ENCODE measurements at regions not wholly inside any gene's neighbourhood (a gene's known extent, or its start where the extent isn't known, plus 50 kb on each side); places are given as distances from the start of the nearest gene placed in this dataset.

GRCh38 chr4:28092610-28093009 is 1232.0 kb downstream of the STIM2 start:
- no peaks in the 10 kb centered on the region for H3K36me3 ChIP-seq
- ATAC-seq: no peak
- DNase-seq: no peak
- no peaks in the 10 kb centered on the region for H3K4me1 ChIP-seq
- 18 to 29% methylated on average over 1 of the region's 1 CpG for WGBS, 2 donors
- no peak overlapping the region for H3K4me3 ChIP-seq
- no peaks in the 10 kb centered on the region for H3K27me3 ChIP-seq
- intact Hi-C loops (cut with DNase I): no loop called here
- H3K27ac ChIP-seq: no peak overlapping the region
- H3K9me3 ChIP-seq: no peaks in the 10 kb centered on the region
- FAIRE-seq: no peak
- no peak for TF ChIP-seq CTCF (IDR thresholded peaks at IDR 0.05)

- no peak overlapping the region for H3K27ac ChIP-seq
- H3K36me3 ChIP-seq: no peaks in the 10 kb centered on the region
- no peak for ATAC-seq
- no peak overlapping the region for H3K4me3 ChIP-seq
- H3K27me3 ChIP-seq: no peaks in the 10 kb centered on the region
- 9 to 12% methylated on average over 3 of the region's 3 CpGs for WGBS, 2 donors
- FAIRE-seq: no peak
- intact Hi-C loops (cut with DNase I): no loop called here
- TF ChIP-seq CTCF (IDR thresholded peaks at IDR 0.05): no peak
- no peaks in the 10 kb centered on the region for H3K4me1 ChIP-seq
- H3K9me3 ChIP-seq: no peaks in the 10 kb centered on the region
- DNase-seq: no peak
Observed at GRCh38 chr4:28093071-28093470, 1232.4 kb downstream of the STIM2 start.

- Histone ChIP-seq H3K36me3 (no peaks in the 10 kb centered on the region), H3K27ac (no peak overlapping the region), H3K9me3 (no peaks in the 10 kb centered on the region), H3K4me1 (no peaks in the 10 kb centered on the region), H3K27me3 (peaks cover 0 to 4% (median 0%) of the 10 kb centered on the region in 4 donors), H3K4me3 (no peak overlapping the region)
- ATAC-seq: no peak
- intact Hi-C loops (cut with DNase I): no loop called here
- WGBS, 2 donors: 27 to 43% methylated on average over 2 of the region's 2 CpGs
- DNase-seq: no peak
- TF ChIP-seq CTCF (IDR thresholded peaks at IDR 0.05): no peak
- FAIRE-seq: no peak
Observed at GRCh38 chr4:28101583-28101982, 1240.9 kb downstream of the STIM2 start.

- WGBS, 2 donors: 43 to 58% methylated on average over 2 of the region's 2 CpGs
- TF ChIP-seq CTCF (IDR thresholded peaks at IDR 0.05): no peak
- intact Hi-C loops (cut with DNase I): no loop called here
- no peaks in the 10 kb centered on the region for H3K27me3 ChIP-seq
- no peak overlapping the region for H3K27ac ChIP-seq
- no peaks in the 10 kb centered on the region for H3K4me1 ChIP-seq
- no peak for ATAC-seq
- no peak overlapping the region for H3K4me3 ChIP-seq
- H3K36me3 ChIP-seq: no peaks in the 10 kb centered on the region
- DNase-seq: no peak
- H3K9me3 ChIP-seq: no peaks in the 10 kb centered on the region
- no peak for FAIRE-seq
Observed at GRCh38 chr4:28105271-28105859, 1244.7 kb downstream of the STIM2 start.

- FAIRE-seq (no peak), DNase-seq (no peak), ATAC-seq (no peak)
- no peaks in the 10 kb centered on the region for H3K27me3 ChIP-seq
- H3K27ac ChIP-seq: no peak overlapping the region
- no peak for TF ChIP-seq CTCF (IDR thresholded peaks at IDR 0.05)
- no peaks in the 10 kb centered on the region for H3K9me3 ChIP-seq
- intact Hi-C loops (cut with DNase I): no loop called here
- H3K4me1 ChIP-seq: no peaks in the 10 kb centered on the region
- H3K36me3 ChIP-seq: no peaks in the 10 kb centered on the region
- H3K4me3 ChIP-seq: no peak overlapping the region
- WGBS, 2 donors: 50 to 55% methylated on average over 1 of the region's 1 CpG
Observed at GRCh38 chr4:28106155-28106554, 1245.5 kb downstream of the STIM2 start.
